ENCODE measurements at regions not wholly inside any gene's neighbourhood (a gene's known extent, or its start where the extent isn't known, plus 50 kb on each side); places are given as distances from the start of the nearest gene placed in this dataset.

GRCh38 chr6:71524201-71524600 lies 235.6 kb downstream of the OGFRL1 start:
- no peak overlapping the region for H3K4me3 ChIP-seq
- H3K9me3 ChIP-seq = no peaks in the 10 kb centered on the region
- intact Hi-C loops (cut with DNase I) = no loop called here
- no peak for TF ChIP-seq POLR2AphosphoS5 (IDR thresholded peaks at IDR 0.05)
- no peaks in the 10 kb centered on the region for H3K36me3 ChIP-seq
- H3K27ac ChIP-seq = no peak overlapping the region
- 65% methylated on average over 4 of the region's 4 CpGs for WGBS
- no peaks in the 10 kb centered on the region for H3K27me3 ChIP-seq (replicated peaks; ENCODE audit: insufficient read depth)
- no peaks in the 10 kb centered on the region for H3K4me1 ChIP-seq (replicated peaks)
- DNase-seq (ENCODE audit: low spot score) = no peak

GRCh38 chr6:71527886-71528285 lies 239.3 kb downstream of the OGFRL1 start:
- intact Hi-C loops (cut with DNase I) = no loop called here
- WGBS = 83% methylated on average over 1 of the region's 1 CpG
- Histone ChIP-seq H3K4me3 (no peak overlapping the region), H3K9me3 (no peaks in the 10 kb centered on the region), H3K36me3 (no peaks in the 10 kb centered on the region), H3K27ac (no peak overlapping the region), H3K4me1 (replicated peaks) (no peaks in the 10 kb centered on the region), H3K27me3 (replicated peaks; ENCODE audit: insufficient read depth) (no peaks in the 10 kb centered on the region)
- DNase-seq (ENCODE audit: low spot score) = no peak
- no peak for TF ChIP-seq POLR2AphosphoS5 (IDR thresholded peaks at IDR 0.05)
- no peak for TF ChIP-seq POLR2A (IDR thresholded peaks at IDR 0.05)
- no peak for TF ChIP-seq CTCF (IDR thresholded peaks at IDR 0.05)

GRCh38 chr6:71529026-71529425 lies 240.4 kb downstream of the OGFRL1 start:
- intact Hi-C loops (cut with DNase I) = no loop called here
- H3K27me3 ChIP-seq (replicated peaks; ENCODE audit: insufficient read depth) = no peaks in the 10 kb centered on the region
- H3K27ac ChIP-seq = no peak overlapping the region
- H3K4me1 ChIP-seq (replicated peaks) = no peaks in the 10 kb centered on the region
- 47% methylated on average over 2 of the region's 2 CpGs for WGBS
- TF ChIP-seq CTCF (IDR thresholded peaks at IDR 0.05) (no peak), POLR2AphosphoS5 (IDR thresholded peaks at IDR 0.05) (no peak), POLR2A (IDR thresholded peaks at IDR 0.05) (no peak)
- H3K4me3 ChIP-seq = no peak overlapping the region
- H3K36me3 ChIP-seq = no peaks in the 10 kb centered on the region
- DNase-seq (ENCODE audit: low spot score) = no peak
- H3K9me3 ChIP-seq = no peaks in the 10 kb centered on the region

- no peak overlapping the region for H3K27ac ChIP-seq
- DNase-seq (ENCODE audit: low spot score) = no peak
- TF ChIP-seq POLR2A (IDR thresholded peaks at IDR 0.05) = no peak
- TF ChIP-seq CTCF (IDR thresholded peaks at IDR 0.05) = no peak
- TF ChIP-seq POLR2AphosphoS5 (IDR thresholded peaks at IDR 0.05) = no peak
- WGBS = 83% methylated on average over 2 of the region's 2 CpGs
- intact Hi-C loops (cut with DNase I) = loop anchor here (5.0 kb wide), 1 partner anchor 558 kb away; no protein-coding TSS in a partner anchor
- no peaks in the 10 kb centered on the region for H3K27me3 ChIP-seq (replicated peaks; ENCODE audit: insufficient read depth)
- no peaks in the 10 kb centered on the region for H3K9me3 ChIP-seq
- no peaks in the 10 kb centered on the region for H3K4me1 ChIP-seq (replicated peaks)
- no peaks in the 10 kb centered on the region for H3K36me3 ChIP-seq
- no peak overlapping the region for H3K4me3 ChIP-seq
Measured at GRCh38 chr6:71529769-71530168, 241.2 kb downstream of the OGFRL1 start.

- Histone ChIP-seq H3K9me3 (no peaks in the 10 kb centered on the region), H3K27me3 (replicated peaks; ENCODE audit: insufficient read depth) (no peaks in the 10 kb centered on the region), H3K27ac (no peak overlapping the region), H3K36me3 (no peaks in the 10 kb centered on the region), H3K4me3 (no peak overlapping the region), H3K4me1 (replicated peaks) (no peaks in the 10 kb centered on the region)
- TF ChIP-seq POLR2AphosphoS5 (IDR thresholded peaks at IDR 0.05) (no peak), CTCF (IDR thresholded peaks at IDR 0.05) (no peak), POLR2A (IDR thresholded peaks at IDR 0.05) (no peak)
- DNase-seq (ENCODE audit: low spot score) = no peak
- intact Hi-C loops (cut with DNase I) = loop anchor here (5.0 kb wide), 1 partner anchor 556 kb away; no protein-coding TSS in a partner anchor
Measured at GRCh38 chr6:71531006-71531405, 242.4 kb downstream of the OGFRL1 start.

Measured in prostate gland (tissue), 2 donors.